Epithelial cell of proximal tubule (primary cell): ENCODE measurements at regions not wholly inside any gene's neighbourhood (a gene's known extent, or its start where the extent isn't known, plus 50 kb on each side); places are given as distances from the start of the nearest gene placed in this dataset.

Experiments
- DNase-seq: peaks from one replicate; pipeline ENCODE4 v3.0.0-alpha.2; 2011; ENCODE audit warnings: low read depth
- H3K4me3 ChIP-seq: 2 replicates; pipeline ENCODE4 v1.5.1; 2011; ENCODE audit warnings: low read depth, mild to moderate bottlenecking, low read length
- CTCF ChIP-seq: conservative IDR thresholded peaks from 2 replicates; pipeline ENCODE4 v1.5.1; 2012; ENCODE audit warnings: low read depth, mild to moderate bottlenecking, low read length

GRCh38 chr2:21401022-21401698 lies 277.4 kb downstream of the TDRD15 start:
- TF ChIP-seq CTCF, result no peak
- H3K4me3 ChIP-seq, result no peak overlapping the region
- no peak for DNase-seq

- DNase-seq, result no peak
- H3K4me3 ChIP-seq, result no peak overlapping the region
- no peak for TF ChIP-seq CTCF
Measured at GRCh38 chr2:21404137-21404536, 280.4 kb downstream of the TDRD15 start.

GRCh38 chr2:21404827-21405625 lies 281.3 kb downstream of the TDRD15 start:
- no peak for DNase-seq
- TF ChIP-seq CTCF, result no peak
- H3K4me3 ChIP-seq, result no peak overlapping the region

- no peak overlapping the region for H3K4me3 ChIP-seq
- no peak for TF ChIP-seq CTCF
- no peak for DNase-seq
Measured at GRCh38 chr2:21406386-21406785, 282.6 kb downstream of the TDRD15 start.

GRCh38 chr2:21406911-21407310 lies 283.1 kb downstream of the TDRD15 start:
- no peak for TF ChIP-seq CTCF
- no peak overlapping the region for H3K4me3 ChIP-seq
- DNase-seq, result no peak

- TF ChIP-seq CTCF, result no peak
- DNase-seq, result no peak
- no peak overlapping the region for H3K4me3 ChIP-seq
Measured at GRCh38 chr2:21407851-21408250, 284.1 kb downstream of the TDRD15 start.

- no peak for TF ChIP-seq CTCF
- H3K4me3 ChIP-seq, result no peak overlapping the region
- no peak for DNase-seq
Measured at GRCh38 chr2:21411741-21412140, 288.0 kb downstream of the TDRD15 start.
